ENCODE measurements at regions not wholly inside any gene's neighbourhood (a gene's known extent, or its start where the extent isn't known, plus 50 kb on each side); places are given as distances from the start of the nearest gene placed in this dataset.

- CTCF ChIA-PET (ENCODE audit: low intra/inter-chr PET ratio), result no interaction called here
- intact Hi-C loops (cut with micrococcal nuclease), result no loop called here
- ATAC-seq, result no peak
- TF ChIP-seq ZKSCAN8 (CRISPR knock-in tag; IDR thresholded peaks at IDR 0.05) (no peak), STAT5A (IDR thresholded peaks at IDR 0.05; ENCODE audit: borderline replicate concordance, low read length) (no peak), PTRF (tag; IDR thresholded peaks at IDR 0.05) (no peak), TEAD2 (tag; IDR thresholded peaks at IDR 0.05) (no peak), GTF2F1 (IDR thresholded peaks at IDR 0.05; ENCODE audit: low read depth, low read length) (no peak), SNAPC5 (CRISPR knock-in tag; IDR thresholded peaks at IDR 0.05) (no peak), SRF (CRISPR knock-in tag; IDR thresholded peaks at IDR 0.05) (no peak), ZNF274 (IDR thresholded peaks at IDR 0.05; ENCODE audit: borderline replicate concordance, low read depth, low read length) (no peak), CSDE1 (IDR thresholded peaks at IDR 0.05) (no peak), RBM25 (IDR thresholded peaks at IDR 0.05; ENCODE audit: low read depth, low read length, severe bottlenecking) (no peak), MAX (CRISPR knock-in tag; IDR thresholded peaks at IDR 0.05) (no peak), DEAF1 (CRISPR knock-in tag; IDR thresholded peaks at IDR 0.05) (no peak)
Measured at GRCh38 chr4:141962486-141962885, 326.1 kb downstream of the IL15 start.

More at GRCh38 chr4:141962486-141962885, 326.1 kb downstream of the IL15 start:
- Histone ChIP-seq H3K4me2 (ENCODE audit: insufficient read depth, low read length) (no peak overlapping the region), H3K36me3 (ENCODE audit: control insufficient read depth, insufficient read depth, low read length) (no peaks in the 10 kb centered on the region), H3K9me1 (ENCODE audit: control insufficient read depth, insufficient read depth, low read length) (no peaks in the 10 kb centered on the region), H3K27ac (ENCODE audit: extremely low read depth, low read depth, low read length) (no peak overlapping the region), H4K20me1 (replicated peaks; ENCODE audit: control insufficient read depth, insufficient read depth, low read length) (no peaks in the 10 kb centered on the region), H3K79me2 (ENCODE audit: control insufficient read depth, insufficient read depth, low read length) (no peaks in the 10 kb centered on the region), H3K9me3 (replicated peaks; ENCODE audit: control insufficient read depth, insufficient read depth, low read depth, low read length) (no peaks in the 10 kb centered on the region), H2AFZ (ENCODE audit: low read depth, low read length) (no peak overlapping the region), H3K4me3 (no peak overlapping the region), H3K9ac (ENCODE audit: insufficient read depth in 1 of 2, low read depth in 2 of 2, low read length in 2 of 2) (no peak overlapping the region), H3K4me1 (replicated peaks in 1 of 2; ENCODE audit: control insufficient read depth in 2 of 2, insufficient read depth in 2 of 2, low read length in 2 of 2) (no peaks in the 10 kb centered on the region), H3K27me3 (ENCODE audit: control insufficient read depth in 2 of 2, insufficient read depth in 2 of 2, low read length in 2 of 2) (no peaks in the 10 kb centered on the region)
- DNase-seq (ENCODE audit: extremely low read depth in 1 of 4, low spot score in 3 of 4) (no peak), FAIRE-seq (no peak)
- WGBS (ENCODE audit: insufficient coverage, low coverage, missing lambda C conversion rate), result 20% methylated on average over 1 of the region's 1 CpG
- in situ Hi-C loops (cut with MboI), result no loop called here
- BruUV-seq (replicated peaks), result no TSS peak
- POLR2A ChIA-PET, result interaction anchor here (1.5 kb wide), 1 partner anchor 199 kb away, joined by 3 read pairs; no protein-coding TSS in a partner anchor

Measured in K562 (cell line).